ENCODE measurements at regions not wholly inside any gene's neighbourhood (a gene's known extent, or its start where the extent isn't known, plus 50 kb on each side); places are given as distances from the start of the nearest gene placed in this dataset.

DNA sequence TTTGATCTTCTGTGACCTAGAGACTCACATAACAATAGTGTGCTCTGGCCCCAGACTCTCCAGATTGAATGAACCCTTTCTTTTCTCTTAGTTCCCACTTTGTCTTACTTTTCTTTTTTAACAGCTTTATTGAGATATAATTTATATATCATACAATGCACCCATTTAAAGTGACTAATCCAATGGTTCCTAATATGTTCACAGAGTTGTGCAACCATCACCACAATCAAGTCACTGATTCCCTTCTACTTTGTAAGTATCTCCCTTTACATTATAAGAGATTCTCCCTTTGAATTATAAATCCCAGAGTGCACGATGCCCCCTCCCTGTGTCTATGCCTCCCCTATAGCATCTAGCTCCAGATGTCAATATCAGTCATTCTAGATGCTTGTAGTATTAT is 172.4 kb downstream of the HINT1 start:
- Histone ChIP-seq H3K27me3 (ENCODE audit: insufficient read depth, low read length) (no peaks in the 10 kb centered on the region), H3K9me2 (ENCODE audit: insufficient read depth) (no peaks in the 10 kb centered on the region), H4K20me1 (ENCODE audit: insufficient read depth) (no peaks in the 10 kb centered on the region), H3K36me3 (ENCODE audit: control insufficient read depth in 1 of 2, insufficient read depth in 2 of 2, low read length in 2 of 2) (no peaks in the 10 kb centered on the region), H3K9me3 (ENCODE audit: control insufficient read depth in 1 of 2, insufficient read depth in 1 of 2, low read depth in 1 of 2, low read length in 2 of 2) (no peaks in the 10 kb centered on the region), H3K4me2 (ENCODE audit: low read length) (no peak overlapping the region), H2AFZ (ENCODE audit: low read depth, low read length, poor library complexity, severe bottlenecking) (no peak overlapping the region), H3K4me3 (replicated peaks in 1 of 2; ENCODE audit: low read depth in 1 of 2, low read length in 2 of 2) (no peak overlapping the region), H3K79me2 (ENCODE audit: insufficient read depth, low read length) (no peaks in the 10 kb centered on the region), H3K9ac (ENCODE audit: low read length) (no peak overlapping the region), H3K27ac (ENCODE audit: low read depth, low read length) (no peak overlapping the region), H3K4me1 (ENCODE audit: control insufficient read depth in 1 of 2, insufficient read depth in 2 of 2, low read length in 2 of 2) (no peaks in the 10 kb centered on the region)
- RAD21 ChIA-PET (ENCODE audit: low non-redundant PET in 1 of 2, low total read pairs in 2 of 2, uncharacterized antibody in 2 of 2, unreplicated experiment in 2 of 2), result no interaction called here
- POLR2A ChIA-PET, result no interaction called here
- intact Hi-C loops (cut with micrococcal nuclease), result no loop called here
- CTCF ChIA-PET, result no interaction called here
- no peak for DNase-seq (ENCODE audit: low read depth, low spot score)
- no peak for ATAC-seq
- no TSS peak for BruUV-seq (replicated peaks)
- TF ChIP-seq FOSL1 (IDR thresholded peaks at IDR 0.05; ENCODE audit: low read depth), result no peak
- no peak for TF ChIP-seq ZFX (IDR thresholded peaks at IDR 0.05)
- TF ChIP-seq SIN3A (IDR thresholded peaks at IDR 0.05; ENCODE audit: low read depth), result no peak
- TF ChIP-seq CTCF (IDR thresholded peaks at IDR 0.05 in 2 of 3, conservative IDR thresholded peaks at IDR 0.05 in 1 of 3; ENCODE audit: borderline replicate concordance in 1 of 3, insufficient read depth in 1 of 3, low read depth in 2 of 3, low read length in 2 of 3), result no peak
- no peak for TF ChIP-seq TCF7L2 (IDR thresholded peaks at IDR 0.05; ENCODE audit: borderline replicate concordance, extremely low read depth, insufficient read depth, insufficient read length)

GRCh38 chr5:130992095-130992494 is 173.0 kb downstream of the HINT1 start:
- DNase-seq (ENCODE audit: low read depth, low spot score) (no peak), ATAC-seq (no peak)
- RAD21 ChIA-PET (ENCODE audit: low non-redundant PET in 1 of 2, low total read pairs in 2 of 2, uncharacterized antibody in 2 of 2, unreplicated experiment in 2 of 2), result no interaction called here
- TF ChIP-seq SRF (IDR thresholded peaks at IDR 0.05; ENCODE audit: low read depth) (no peak), EZH2phosphoT487 (IDR thresholded peaks at IDR 0.05; ENCODE audit: borderline replicate concordance) (no peak), POLR2A (IDR thresholded peaks at IDR 0.05; ENCODE audit: borderline replicate concordance, extremely low read depth, insufficient read depth, insufficient read length) (no peak), CEBPB (IDR thresholded peaks at IDR 0.05; ENCODE audit: low read depth) (no peak), POLR2AphosphoS5 (IDR thresholded peaks at IDR 0.05; ENCODE audit: low read depth, low read length) (no peak), FOSL1 (IDR thresholded peaks at IDR 0.05; ENCODE audit: low read depth) (no peak), RAD21 (IDR thresholded peaks at IDR 0.05; ENCODE audit: low read depth) (no peak), YY1 (IDR thresholded peaks at IDR 0.05; ENCODE audit: extremely low read depth, insufficient replicate concordance, low read depth, low read length) (no peak), ATF3 (IDR thresholded peaks at IDR 0.05) (no peak), ELF1 (IDR thresholded peaks at IDR 0.05; ENCODE audit: borderline replicate concordance, low read depth) (no peak)
- TF ChIP-seq, protein P1, sequence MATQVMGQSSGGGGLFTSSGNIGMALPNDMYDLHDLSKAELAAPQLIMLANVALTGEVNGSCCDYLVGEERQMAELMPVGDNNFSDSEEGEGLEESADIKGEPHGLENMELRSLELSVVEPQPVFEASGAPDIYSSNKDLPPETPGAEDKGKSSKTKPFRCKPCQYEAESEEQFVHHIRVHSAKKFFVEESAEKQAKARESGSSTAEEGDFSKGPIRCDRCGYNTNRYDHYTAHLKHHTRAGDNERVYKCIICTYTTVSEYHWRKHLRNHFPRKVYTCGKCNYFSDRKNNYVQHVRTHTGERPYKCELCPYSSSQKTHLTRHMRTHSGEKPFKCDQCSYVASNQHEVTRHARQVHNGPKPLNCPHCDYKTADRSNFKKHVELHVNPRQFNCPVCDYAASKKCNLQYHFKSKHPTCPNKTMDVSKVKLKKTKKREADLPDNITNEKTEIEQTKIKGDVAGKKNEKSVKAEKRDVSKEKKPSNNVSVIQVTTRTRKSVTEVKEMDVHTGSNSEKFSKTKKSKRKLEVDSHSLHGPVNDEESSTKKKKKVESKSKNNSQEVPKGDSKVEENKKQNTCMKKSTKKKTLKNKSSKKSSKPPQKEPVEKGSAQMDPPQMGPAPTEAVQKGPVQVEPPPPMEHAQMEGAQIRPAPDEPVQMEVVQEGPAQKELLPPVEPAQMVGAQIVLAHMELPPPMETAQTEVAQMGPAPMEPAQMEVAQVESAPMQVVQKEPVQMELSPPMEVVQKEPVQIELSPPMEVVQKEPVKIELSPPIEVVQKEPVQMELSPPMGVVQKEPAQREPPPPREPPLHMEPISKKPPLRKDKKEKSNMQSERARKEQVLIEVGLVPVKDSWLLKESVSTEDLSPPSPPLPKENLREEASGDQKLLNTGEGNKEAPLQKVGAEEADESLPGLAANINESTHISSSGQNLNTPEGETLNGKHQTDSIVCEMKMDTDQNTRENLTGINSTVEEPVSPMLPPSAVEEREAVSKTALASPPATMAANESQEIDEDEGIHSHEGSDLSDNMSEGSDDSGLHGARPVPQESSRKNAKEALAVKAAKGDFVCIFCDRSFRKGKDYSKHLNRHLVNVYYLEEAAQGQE (IDR thresholded peaks at IDR 0.05; ENCODE audit: low read depth), result no peak
- TF ChIP-seq, protein P2, sequence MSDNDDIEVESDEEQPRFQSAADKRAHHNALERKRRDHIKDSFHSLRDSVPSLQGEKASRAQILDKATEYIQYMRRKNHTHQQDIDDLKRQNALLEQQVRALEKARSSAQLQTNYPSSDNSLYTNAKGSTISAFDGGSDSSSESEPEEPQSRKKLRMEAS (IDR thresholded peaks at IDR 0.05), result no peak
- H3K36me3 ChIP-seq (ENCODE audit: control insufficient read depth in 1 of 2, insufficient read depth in 2 of 2, low read length in 2 of 2), result no peaks in the 10 kb centered on the region
- no peak overlapping the region for H3K9ac ChIP-seq (ENCODE audit: low read length)
- no peak overlapping the region for H3K27ac ChIP-seq (ENCODE audit: low read depth, low read length)
- no peak overlapping the region for H2AFZ ChIP-seq (ENCODE audit: low read depth, low read length, poor library complexity, severe bottlenecking)
- no peaks in the 10 kb centered on the region for H3K27me3 ChIP-seq (ENCODE audit: insufficient read depth, low read length)
- BruUV-seq (replicated peaks), result no TSS peak
- H4K20me1 ChIP-seq (ENCODE audit: insufficient read depth), result no peaks in the 10 kb centered on the region
- CTCF ChIA-PET, result no interaction called here
- no peaks in the 10 kb centered on the region for H3K4me1 ChIP-seq (ENCODE audit: control insufficient read depth in 1 of 2, insufficient read depth in 2 of 2, low read length in 2 of 2)
- H3K79me2 ChIP-seq (ENCODE audit: insufficient read depth, low read length), result no peaks in the 10 kb centered on the region
- no peak overlapping the region for H3K4me2 ChIP-seq (ENCODE audit: low read length)
- POLR2A ChIA-PET, result no interaction called here
- no peaks in the 10 kb centered on the region for H3K9me3 ChIP-seq (ENCODE audit: control insufficient read depth in 1 of 2, insufficient read depth in 1 of 2, low read depth in 1 of 2, low read length in 2 of 2)
- intact Hi-C loops (cut with micrococcal nuclease), result no loop called here
- H3K9me2 ChIP-seq (ENCODE audit: insufficient read depth), result no peaks in the 10 kb centered on the region
- no peak overlapping the region for H3K4me3 ChIP-seq (replicated peaks in 1 of 2; ENCODE audit: low read depth in 1 of 2, low read length in 2 of 2)

Measured in HCT116 (cell line).